GM21619 (cell line): ENCODE measurements at regions not wholly inside any gene's neighbourhood (a gene's known extent, or its start where the extent isn't known, plus 50 kb on each side); places are given as distances from the start of the nearest gene placed in this dataset.

Source experiments
- ATAC-seq: cut with Tn5 transposase; IDR thresholded peaks from one replicate; pipeline ENCODE4 v1.9.1; 2021; ENCODE audit not compliant: unreplicated experiment

DNA sequence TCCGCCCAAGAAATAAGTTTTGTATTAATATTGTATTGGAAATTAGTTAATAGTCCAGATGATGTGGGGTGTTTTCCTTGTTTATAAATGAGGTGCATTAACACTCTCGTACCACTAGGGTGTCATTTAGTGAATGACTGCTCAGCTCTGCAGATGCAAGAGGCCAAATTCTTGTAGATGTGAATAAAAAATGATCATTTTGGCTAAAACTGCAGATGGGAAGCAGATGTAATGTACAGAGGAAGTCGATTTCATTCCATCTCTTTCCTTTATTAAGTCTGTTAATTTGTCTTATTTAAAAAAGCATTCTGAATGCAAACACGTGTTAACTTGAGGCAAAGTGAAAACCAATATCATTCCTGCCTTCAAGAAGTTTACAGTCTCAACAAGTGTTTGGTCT is 108.1 kb downstream of the DHX15 start:
- ATAC-seq = no peak

DNA sequence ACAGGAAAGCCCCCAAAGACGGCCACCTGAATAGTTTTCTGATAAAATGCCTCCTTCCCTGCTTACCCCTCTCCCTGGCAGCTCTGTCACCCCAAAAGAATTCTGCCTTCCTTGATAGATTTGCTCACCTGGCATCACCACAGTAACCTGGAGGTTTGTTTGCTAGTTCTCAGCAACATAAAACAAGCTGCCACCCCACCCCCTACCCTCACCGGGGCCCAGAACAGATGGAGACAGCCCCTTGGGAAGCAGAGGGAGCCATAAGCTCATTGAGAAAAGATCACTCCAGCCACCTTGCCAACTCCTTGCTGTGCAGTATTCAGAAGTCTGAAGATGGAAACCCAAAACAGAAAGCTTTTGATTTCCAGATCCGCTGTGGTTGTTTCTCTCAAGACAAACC is 108.6 kb downstream of the DHX15 start:
- no peak for ATAC-seq

DNA sequence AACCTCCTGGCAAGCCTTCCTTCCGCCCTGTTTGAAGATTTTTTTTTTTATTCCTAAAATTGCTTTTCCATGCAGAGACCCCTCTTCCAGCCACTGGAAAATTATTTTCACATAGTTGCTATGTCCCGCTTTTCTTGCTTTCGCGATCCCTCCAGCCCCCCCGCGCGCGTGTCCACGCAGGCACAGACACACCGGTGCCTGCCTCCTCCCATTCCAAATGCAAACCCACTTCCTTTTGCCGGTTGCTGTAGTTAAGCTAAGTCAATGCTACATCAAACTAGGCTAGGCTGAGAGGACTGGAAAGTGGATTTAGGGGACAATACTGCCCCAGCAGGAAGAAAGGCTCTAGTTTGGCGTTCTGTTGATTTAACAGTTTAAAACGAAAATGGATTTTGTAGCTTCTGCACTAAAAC is 111.0 kb downstream of the DHX15 start:
- no peak for ATAC-seq

DNA sequence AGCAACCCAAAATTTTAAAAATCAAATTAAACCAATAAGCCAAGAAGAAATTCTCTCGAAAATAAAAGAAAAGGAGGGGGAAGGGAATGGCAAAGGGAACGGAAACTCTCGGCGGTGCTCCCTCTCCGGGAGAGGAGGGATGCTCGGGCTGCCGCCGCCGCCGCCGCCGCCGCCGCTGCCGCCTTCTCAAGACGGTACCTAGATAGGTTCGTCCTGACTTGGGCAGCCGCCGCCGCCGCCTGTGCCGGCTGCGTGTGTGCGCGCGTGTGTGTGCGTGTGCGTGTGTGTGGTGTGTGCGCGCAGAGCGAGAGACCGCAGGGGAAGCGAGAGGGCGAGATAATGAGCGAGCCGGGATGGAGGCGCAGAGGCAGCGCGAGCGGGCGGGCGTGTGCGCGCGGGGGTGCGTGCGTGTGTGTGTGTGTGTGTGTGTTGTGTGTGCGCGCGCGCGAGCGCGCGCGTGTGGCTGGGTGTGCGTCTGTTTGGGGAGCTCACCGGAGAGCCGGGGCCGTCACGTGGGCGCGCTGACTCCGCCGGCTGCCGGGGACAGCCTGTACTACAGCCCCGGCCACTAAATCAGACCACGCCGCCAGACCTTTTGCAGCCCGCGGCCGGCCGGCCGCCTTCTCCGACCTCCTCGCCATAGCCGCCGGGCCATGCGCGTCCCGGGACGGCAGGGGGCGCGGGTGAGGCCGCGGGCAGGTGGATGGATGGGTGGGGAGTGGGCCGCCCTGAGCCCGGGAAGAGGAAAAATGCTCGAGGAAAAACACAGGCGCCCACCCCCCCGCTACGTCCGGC is 111.6 kb downstream of the DHX15 start:
- ATAC-seq = peak; percentile 57

DNA sequence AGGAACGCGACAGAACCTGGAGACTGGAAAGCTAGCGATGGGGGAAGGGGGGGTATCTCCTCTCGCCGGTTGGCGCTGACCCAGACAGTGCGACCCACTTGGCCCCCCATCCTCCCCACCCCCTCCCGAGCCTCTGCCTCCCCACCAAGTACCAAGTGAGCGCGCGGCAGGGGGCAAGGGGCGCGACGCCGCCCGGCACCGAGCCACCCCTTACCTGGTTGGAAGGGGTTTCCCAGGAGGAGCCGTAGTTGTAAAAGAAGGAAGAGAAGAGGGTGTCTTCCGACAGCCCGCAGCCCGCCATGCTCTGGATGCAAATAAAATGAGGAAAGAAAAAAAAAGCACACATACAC is 112.2 kb downstream of the DHX15 start:
- ATAC-seq = no peak

DNA sequence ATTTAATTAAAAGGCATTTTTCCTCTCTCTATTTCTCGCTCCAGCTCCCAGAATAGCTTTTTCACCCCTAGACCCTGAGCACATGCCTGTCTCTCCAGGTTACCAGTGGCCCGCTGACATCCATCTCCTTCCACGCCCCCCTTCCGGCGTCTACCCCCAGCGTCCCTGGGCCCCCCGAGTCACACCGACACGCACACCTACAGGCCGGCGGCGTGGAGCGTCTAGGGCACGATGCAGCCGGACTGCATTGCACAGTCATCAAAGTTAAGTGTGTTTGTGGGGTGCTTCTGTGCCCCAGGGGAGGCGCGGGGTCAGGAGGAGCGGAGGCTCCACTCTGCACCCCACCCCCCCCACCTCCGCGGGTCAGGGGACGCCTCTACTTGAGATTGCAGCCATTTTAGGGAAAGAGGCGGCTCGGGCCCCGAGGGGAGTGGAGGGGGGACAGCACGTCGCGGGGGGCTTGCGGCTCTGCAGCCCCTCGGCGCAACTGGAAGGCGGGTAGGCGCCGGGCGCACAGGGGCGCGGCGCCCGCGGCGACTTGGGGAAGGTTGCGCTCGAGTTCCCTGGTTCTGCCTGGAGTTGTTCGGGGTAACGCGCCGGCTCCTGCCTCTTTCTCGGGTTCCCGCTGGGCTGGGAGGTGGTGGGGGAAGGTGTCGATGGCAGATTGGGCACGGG is 112.7 kb downstream of the DHX15 start:
- no peak for ATAC-seq

DNA sequence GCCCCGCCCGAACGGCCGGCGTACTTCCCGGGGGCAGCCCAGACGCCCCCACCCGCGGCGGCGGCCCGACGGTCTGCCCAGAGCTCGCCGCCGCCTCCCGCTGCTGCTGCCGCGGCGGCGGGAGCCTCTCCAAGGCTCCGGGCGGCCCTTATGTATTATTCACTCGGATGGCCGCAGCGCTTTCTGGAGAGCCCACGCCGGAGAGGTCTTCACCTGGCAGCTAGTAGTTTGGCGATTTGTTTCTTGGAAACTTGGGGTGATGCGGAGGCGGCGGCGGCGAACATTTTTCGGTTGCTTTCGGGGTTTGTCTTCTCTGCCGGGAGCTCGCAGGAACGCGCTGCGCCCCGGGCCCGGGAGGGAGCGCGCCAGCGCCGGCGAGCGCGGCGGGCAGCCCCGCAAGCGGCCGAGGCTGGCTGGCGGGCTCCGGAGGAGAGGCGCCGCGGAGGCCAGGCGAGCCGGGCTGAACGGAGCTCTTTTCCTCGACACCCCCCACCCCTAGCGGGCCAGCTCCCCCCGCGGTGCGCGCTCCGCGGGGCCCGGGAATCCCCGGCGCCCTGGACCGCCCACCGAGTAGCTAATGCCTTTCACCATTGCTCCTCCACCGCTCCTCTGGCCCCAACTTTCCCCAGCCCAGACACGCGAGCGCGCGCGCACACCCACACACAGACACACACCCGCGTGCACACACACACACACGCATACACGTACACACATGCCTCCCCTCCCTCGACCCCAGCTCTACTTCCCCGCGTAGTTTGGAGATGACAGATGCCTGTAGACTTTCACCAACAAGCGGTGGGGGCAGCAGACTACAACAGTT is 113.5 kb downstream of the DHX15 start:
- no peak for ATAC-seq

DNA sequence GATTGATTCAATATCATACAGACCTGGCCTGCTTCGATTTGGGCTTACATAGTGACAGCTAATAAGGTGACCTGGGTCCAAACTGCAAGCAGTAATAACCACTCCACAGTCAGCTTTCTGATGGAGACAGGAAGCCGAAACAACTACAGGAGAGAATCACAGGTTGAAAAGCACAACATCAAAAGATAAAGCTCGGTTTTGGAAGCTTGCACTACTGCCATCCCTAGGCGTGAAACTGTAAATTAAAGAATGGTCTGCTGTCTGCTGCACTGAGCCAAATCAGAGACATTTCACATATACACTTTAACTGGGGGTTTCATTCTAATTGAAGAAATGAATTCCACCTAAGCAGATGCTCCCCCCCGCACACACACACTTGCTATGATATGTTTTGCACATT is 116.3 kb downstream of the DHX15 start:
- ATAC-seq = no peak

DNA sequence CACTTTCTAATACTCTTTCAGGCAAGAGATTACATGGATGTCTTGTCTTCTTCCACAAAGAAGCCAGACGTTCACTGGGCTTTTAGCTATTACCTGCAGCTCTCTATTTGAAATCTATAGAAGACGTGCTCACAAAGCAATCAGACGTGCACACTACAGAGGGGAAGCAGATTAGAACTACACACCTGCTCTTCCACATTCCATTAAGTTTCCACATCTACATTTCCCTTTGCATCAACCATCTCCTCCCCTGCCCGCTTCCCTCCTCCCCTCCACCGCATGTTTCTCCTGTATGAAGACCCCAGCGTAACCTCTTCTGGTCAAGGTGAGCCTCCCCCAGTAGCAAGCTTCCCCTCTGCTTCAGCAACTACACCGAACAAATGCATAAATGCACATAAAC is 119.8 kb downstream of the DHX15 start:
- ATAC-seq = no peak

DNA sequence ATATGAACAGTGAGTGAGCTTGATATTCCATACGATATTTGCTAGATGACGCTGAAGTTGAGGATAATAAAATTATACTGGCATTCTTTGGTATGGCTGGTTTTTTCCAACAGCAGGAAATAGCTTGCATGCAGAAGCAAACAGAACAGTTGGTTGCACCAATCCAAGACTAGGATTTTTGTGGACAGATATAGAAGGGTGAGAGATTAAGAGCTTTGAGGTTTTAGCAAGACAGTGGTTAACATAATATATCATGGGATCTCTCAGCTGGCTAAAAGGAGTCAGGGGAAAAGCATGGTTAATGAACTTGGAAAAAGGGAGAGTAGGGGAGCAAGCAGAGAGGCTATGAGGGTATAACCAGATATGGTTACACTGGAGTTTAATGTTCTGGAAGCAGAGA is 127.9 kb downstream of the DHX15 start:
- ATAC-seq = no peak

DNA sequence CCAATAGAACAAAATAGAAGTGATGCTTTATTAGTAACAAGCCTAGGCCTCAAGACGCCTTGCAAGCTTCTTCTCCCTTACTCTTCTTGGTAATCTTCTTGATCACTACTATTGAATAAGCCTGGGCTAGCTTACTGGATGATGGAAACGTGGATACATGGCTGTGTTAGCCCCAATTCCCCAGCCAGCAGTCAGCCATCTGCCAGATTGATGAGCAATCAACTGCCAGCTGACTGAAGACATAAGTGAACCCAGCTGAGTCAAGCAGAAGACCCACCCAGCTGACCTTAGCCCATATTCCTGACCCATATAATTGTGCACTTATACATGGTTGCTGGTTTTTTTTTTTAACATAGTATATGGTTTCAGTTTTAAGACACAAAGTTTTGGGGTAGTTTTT is 130.4 kb downstream of the DHX15 start:
- ATAC-seq = no peak

DNA sequence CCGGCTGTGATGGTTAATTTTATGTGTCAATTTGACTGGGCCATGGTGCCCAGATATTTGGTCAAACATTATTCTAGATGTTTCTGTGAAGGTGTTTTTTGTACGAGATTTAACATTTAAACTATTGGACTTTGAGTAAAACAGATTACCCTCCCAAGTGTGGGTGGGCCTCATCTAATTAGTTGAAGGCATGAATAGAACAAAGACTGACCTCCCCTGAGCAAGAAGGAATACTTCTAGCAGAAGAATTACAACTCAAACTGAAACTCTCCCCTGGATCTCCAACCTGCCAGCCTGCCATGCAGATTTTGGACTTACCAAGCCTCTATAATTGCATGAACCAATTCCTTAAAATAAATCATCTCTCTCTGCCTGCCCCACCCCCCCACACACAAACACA is 132.5 kb downstream of the DHX15 start:
- no peak for ATAC-seq

DNA sequence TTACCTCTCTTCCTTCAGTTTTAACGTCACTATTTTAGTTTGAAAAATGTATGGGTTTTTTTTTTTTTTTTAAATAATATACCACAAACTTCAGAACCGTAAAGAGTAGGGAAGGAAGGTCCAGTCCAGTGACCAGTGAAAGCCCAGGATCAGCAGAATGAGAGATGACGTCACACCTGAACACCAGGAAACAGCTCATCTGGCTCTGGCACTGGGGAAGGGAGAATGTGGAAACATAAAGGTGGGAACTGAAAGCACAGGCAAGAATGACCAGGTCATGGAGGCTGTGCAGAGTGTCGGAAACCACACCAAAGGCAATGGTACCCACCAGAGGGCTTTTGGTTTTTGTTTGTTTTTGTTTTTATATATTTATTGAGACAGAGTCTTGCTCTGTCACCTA is 141.2 kb downstream of the DHX15 start:
- no peak for ATAC-seq

DNA sequence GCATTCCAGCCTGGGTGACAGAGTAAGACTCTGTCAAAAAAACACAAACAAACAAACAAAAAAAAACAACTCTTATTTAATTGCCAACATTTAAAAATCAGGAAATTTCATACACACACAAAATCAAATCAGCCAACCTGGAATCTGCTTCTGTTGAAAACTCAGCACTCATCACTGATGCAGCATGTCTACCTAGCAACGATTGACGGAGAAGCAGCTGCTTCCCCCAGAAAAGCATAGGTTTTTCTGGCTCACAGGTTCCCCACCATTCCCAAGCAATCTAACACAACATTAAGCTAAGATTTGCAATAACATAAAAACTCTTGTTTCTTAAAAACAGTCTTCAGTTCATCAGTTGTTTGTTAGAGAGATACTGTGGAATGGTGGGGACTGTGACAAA is 143.6 kb downstream of the DHX15 start:
- no peak for ATAC-seq

DNA sequence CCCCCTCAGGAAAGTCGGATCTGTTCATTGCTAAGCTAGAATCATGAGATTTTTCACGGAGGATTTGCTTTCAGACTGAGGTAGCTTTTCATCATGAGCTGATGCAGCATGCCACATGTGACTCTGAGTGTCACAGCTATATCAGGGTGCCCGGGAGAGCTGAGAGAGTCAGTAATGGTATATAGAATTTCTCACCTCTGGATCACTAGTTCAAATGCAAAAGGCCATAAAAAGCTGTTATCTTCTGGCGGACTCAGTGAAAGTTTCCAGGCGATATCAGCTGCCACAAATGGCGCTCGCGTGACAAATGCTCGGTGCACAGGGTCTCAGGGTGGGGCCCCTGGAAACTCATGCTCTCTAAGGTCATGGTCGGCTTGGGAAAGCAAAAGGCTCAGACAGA is 150.1 kb downstream of the DHX15 start:
- ATAC-seq = no peak

DNA sequence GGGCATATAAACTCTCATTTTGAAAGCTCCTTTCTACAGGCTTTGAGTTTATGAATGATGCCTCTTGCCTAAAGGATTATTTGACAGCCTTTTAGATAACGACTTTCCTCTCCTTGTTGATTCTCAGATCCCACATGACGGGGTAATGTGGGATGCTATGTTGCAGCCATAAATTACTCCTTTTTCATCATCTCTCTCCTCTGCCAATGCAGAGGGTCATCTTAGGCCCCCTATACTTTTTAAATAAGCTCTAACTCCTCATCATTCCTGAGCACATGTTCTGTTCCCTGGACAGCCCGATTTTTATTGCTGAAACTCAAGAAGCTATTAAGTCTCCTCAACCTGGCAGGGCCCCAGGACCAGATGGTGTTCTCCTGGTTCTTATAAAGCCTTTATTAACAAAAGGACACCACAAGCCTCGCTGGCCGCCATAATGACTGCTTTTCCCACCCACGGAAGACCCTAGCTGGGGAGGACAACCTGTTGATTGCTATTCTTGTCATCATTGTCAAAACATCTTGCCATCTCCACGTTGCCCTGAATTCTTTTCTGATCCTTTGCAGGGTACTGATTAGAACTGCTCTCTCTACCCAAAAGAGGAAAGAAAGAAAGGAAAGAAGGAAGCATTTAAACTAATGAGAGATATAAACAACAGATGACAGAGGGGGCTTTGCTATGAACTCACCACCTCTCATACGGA is 150.7 kb downstream of the DHX15 start:
- ATAC-seq = no peak

DNA sequence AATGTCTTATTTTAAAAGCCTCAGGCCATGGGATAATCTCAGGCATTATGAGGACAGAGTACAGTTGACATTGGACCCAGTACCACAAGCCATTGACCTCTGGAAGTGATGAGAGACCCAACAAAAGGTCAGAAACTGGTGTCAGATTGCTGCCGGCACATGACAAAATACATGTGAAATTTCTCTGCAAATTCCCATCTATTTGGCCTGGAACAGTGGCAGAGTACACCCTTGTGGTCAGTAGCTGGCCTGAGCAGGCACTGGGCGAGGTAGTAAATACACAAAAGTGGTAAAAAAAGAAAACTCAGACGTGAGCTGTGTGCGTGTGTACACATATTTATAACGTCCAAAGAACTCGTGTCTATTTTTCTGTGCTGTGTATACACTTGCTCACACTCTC is 155.5 kb downstream of the DHX15 start:
- ATAC-seq = no peak

DNA sequence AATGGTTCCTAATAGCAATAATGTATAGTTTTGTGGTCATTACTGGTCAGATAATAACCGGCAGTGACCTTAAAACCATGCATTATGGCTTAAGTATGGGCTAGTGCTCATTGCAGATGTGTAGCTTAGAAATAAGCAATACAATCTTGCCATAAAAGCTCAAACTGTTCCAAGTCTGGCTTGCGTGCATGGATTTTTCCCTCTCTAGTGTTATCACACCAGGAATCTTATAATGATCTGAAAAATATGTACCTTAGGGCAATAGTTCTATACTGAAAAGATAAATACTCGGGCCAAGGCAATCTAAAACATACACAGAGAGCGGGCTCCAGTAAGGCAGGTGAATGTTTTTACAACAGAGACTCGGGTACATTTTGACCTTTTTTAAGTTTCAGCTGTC is 157.8 kb downstream of the DHX15 start:
- ATAC-seq = no peak

DNA sequence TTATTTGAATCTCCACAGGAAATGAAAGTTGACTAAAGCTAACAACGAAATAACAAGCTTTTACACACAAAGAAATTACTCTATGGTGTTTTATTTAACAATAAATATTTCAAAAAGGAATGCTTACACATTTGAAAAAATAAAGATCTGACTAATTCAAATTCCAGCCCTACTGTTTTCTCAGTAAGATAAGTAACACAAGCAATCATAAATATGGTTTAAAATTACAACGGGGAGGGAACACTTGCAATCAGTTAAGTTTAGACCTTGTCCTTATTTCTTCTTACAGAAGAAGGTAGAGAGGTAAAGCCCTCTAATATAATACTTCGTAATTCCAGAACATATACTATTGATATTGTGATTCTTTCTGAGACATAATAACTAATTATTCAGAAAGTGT is 158.5 kb downstream of the DHX15 start:
- no peak for ATAC-seq

DNA sequence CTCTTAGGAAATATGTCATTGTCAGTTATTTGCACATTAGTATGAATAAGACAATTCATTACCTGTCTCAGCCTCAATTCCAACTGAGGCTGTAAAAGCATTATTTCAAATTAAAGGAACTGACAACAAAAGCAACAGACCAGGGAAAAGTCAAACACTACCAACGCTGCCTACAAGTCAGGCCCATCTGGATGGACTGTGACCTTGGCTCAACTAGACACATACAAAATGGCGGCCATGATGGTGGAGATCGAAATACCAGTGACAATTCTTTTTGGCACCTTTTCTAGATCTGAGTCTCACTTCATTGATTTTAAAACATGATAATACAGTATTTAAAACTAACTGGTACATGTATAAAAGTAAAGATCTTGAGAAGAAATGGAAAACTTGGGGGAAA is 160.7 kb downstream of the DHX15 start:
- no peak for ATAC-seq

DNA sequence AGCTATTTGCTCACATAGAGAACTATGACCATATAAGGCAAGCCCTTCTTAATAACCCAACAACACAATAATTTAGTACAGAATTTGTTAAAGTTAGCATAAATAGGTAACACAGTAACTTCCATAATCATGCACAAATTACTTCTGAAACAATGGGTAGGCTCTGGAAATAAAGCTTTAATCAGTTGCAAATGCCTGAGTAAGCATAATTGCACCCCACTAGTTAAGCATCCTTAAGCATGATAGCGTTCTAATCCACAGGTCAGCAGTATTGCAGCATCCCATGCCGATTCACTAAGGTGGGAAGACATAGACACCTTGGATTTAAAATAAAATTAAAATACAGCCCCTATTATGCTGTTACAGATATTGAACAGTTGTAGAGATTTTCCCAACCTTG is 161.7 kb downstream of the DHX15 start:
- no peak for ATAC-seq
